IMR-90 (cell line): ENCODE measurements at regions not wholly inside any gene's neighbourhood (a gene's known extent, or its start where the extent isn't known, plus 50 kb on each side); places are given as distances from the start of the nearest gene placed in this dataset.

Source experiments
- ATAC-seq: fragments of 200-7000 bp; cut with Tn5 transposase; 2 replicates; pipeline ENCODE4 v1.9.1; 2020; ENCODE audit warnings: low read depth, mild to moderate bottlenecking, moderate library complexity
- BruUV-seq: library from RNA; stranded (reverse); fragments of 400-500 nt; replicated peaks from 2 replicates; lab custom pipeline; 2021; lab: Mats Ljungman, UMichigan
- CTCF ChIA-PET: fragments of 300-600 bp; formaldehyde crosslinking; extraction: SDS; loops from one replicate; lab custom pipeline; 2021; ENCODE audit warnings: antibody characterized with exemption; lab: Yijun Ruan, JAX
- POLR2A ChIA-PET: fragments of 300-600 bp; sonication (Branson Sonifier 250); formaldehyde crosslinking; loops from one replicate; lab custom pipeline; 2022; ENCODE audit warnings: antibody characterized with exemption; ENCODE audit not compliant: unreplicated experiment; lab: Charles Lee
- DNase-seq: peaks from one replicate; pipeline ENCODE4 v3.0.0; 2013
- H2AFZ ChIP-seq: replicated peaks from 2 replicates; pipeline ENCODE3; 2013; ENCODE audit warnings: low read length, mild to moderate bottlenecking; ENCODE audit not compliant: poor library complexity
- H2AK5ac ChIP-seq: 2 replicates; pipeline ENCODE4 v1.6.1; 2013; ENCODE audit warnings: low read depth, low read length, inconsistent platforms
- H2AK9ac ChIP-seq: replicated peaks from 2 replicates; pipeline ENCODE3; 2013; ENCODE audit warnings: mild to moderate bottlenecking, low read depth, low read length, moderate library complexity; ENCODE audit not compliant: poor library complexity
- H2BK120ac ChIP-seq: 2 replicates; pipeline ENCODE4 v1.6.1; 2013; ENCODE audit warnings: low read depth, low read length, inconsistent platforms
- H2BK15ac ChIP-seq: 3 replicates; pipeline ENCODE4 v1.6.1; 2013; ENCODE audit warnings: low read depth, low read length, inconsistent platforms
- H2BK20ac ChIP-seq: 2 replicates; pipeline ENCODE4 v1.6.1; 2013; ENCODE audit warnings: low read depth, mild to moderate bottlenecking, inconsistent platforms, low read length, moderate library complexity
- H2BK5ac ChIP-seq: 2 replicates; pipeline ENCODE4 v1.6.1; 2013; ENCODE audit warnings: mild to moderate bottlenecking, low read depth, low read length, inconsistent platforms; ENCODE audit not compliant: poor library complexity, severe bottlenecking
- H3K14ac ChIP-seq: replicated peaks from 2 replicates; pipeline ENCODE4 v1.6.1; 2013; ENCODE audit warnings: low read depth, low read length, inconsistent platforms
- H3K18ac ChIP-seq: 2 replicates; pipeline ENCODE4 v1.6.1; 2013; ENCODE audit warnings: low read depth, low read length, control low read depth
- H3K23ac ChIP-seq: 2 replicates; pipeline ENCODE4 v1.6.1; 2013; ENCODE audit warnings: low read depth, low read length, inconsistent platforms
- H3K27ac ChIP-seq: 2 replicates; pipeline ENCODE4 v1.5.1; 2013; ENCODE audit warnings: mild to moderate bottlenecking, control low read depth, low read length; ENCODE audit not compliant: insufficient read depth
- H3K27me3 ChIP-seq: 2 replicates; pipeline ENCODE4 v1.6.1; 2013; ENCODE audit warnings: low read length; ENCODE audit not compliant: control insufficient read depth, insufficient read depth
- H3K36me3 ChIP-seq: 2 replicates; pipeline ENCODE4 v1.6.1; 2013; ENCODE audit warnings: low read length, mixed read lengths; ENCODE audit not compliant: control insufficient read depth, insufficient read depth
- H3K4ac ChIP-seq: 2 replicates; pipeline ENCODE4 v1.6.1; 2013; ENCODE audit warnings: low read depth, low read length, inconsistent platforms
- H3K4me1 ChIP-seq: 2 replicates; pipeline ENCODE4 v1.6.1; 2013; ENCODE audit warnings: low read length, mixed read lengths; ENCODE audit not compliant: control insufficient read depth, insufficient read depth
- H3K4me2 ChIP-seq: 2 replicates; pipeline ENCODE4 v1.6.1; 2013; ENCODE audit warnings: low read depth, mild to moderate bottlenecking, control low read depth, low read length, moderate library complexity
- H3K4me3 ChIP-seq: 2 replicates; pipeline ENCODE4 v1.5.1; 2013; ENCODE audit warnings: low read depth, mild to moderate bottlenecking, control low read depth, low read length, moderate library complexity; ENCODE audit not compliant: insufficient read depth
- H3K56ac ChIP-seq: 2 replicates; pipeline ENCODE4 v1.6.1; 2013; ENCODE audit warnings: low read length, inconsistent platforms; ENCODE audit not compliant: insufficient read depth; ENCODE audit errors: extremely low read depth
- H3K79me1 ChIP-seq, 2 experiments: 2 replicates each; pipeline ENCODE4 v1.6.1; 2013; ENCODE audit warnings: low read length in 2 of 2, inconsistent platforms in 1 of 2, low read depth in 1 of 2
- H3K9ac ChIP-seq: 2 replicates; pipeline ENCODE4 v1.6.1; 2013; ENCODE audit warnings: low read depth, low read length, control low read depth
- H3K9me1 ChIP-seq: 2 replicates; pipeline ENCODE4 v1.6.1; 2013; ENCODE audit warnings: low read length, inconsistent platforms; ENCODE audit not compliant: insufficient read depth
- H3K9me3 ChIP-seq: 2 replicates; pipeline ENCODE4 v1.6.1; 2013; ENCODE audit warnings: low read length; ENCODE audit not compliant: control insufficient read depth, insufficient read depth
- H4K20me1 ChIP-seq: 2 replicates; pipeline ENCODE4 v1.6.1; 2013; ENCODE audit warnings: low read length, inconsistent platforms; ENCODE audit not compliant: insufficient read depth
- H4K5ac ChIP-seq: 2 replicates; pipeline ENCODE4 v1.6.1; 2013; ENCODE audit warnings: mild to moderate bottlenecking, low read depth, low read length, control low read depth
- H4K8ac ChIP-seq, 2 experiments: 2 replicates each; pipeline ENCODE4 v1.6.1; 2013; ENCODE audit warnings: low read depth in 2 of 2, low read length in 2 of 2, control low read depth in 1 of 2, inconsistent platforms in 1 of 2
- H4K91ac ChIP-seq: 2 replicates; pipeline ENCODE4 v1.6.1; 2013; ENCODE audit warnings: low read depth, low read length, inconsistent platforms; ENCODE audit not compliant: insufficient read depth
- BHLHE40 ChIP-seq: fragments of 150-350 bp; IDR thresholded peaks from 2 replicates; pipeline ENCODE4 v1.6.1; 2016; ENCODE audit warnings: mild to moderate bottlenecking, low read depth, low read length
- CEBPB ChIP-seq: IDR thresholded peaks from 2 replicates; pipeline ENCODE4 v1.6.1; 2012; ENCODE audit warnings: low read depth, low read length, improper control_type of control experiment
- CHD1 ChIP-seq: IDR thresholded peaks from 2 replicates; pipeline ENCODE4 v1.6.1; 2012; ENCODE audit warnings: low read depth, low read length, improper control_type of control experiment
- FOS ChIP-seq: fragments of 150-350 bp; IDR thresholded peaks from 2 replicates; pipeline ENCODE4 v1.6.1; 2016; ENCODE audit warnings: low read depth, low read length
- MAFK ChIP-seq: IDR thresholded peaks from 2 replicates; pipeline ENCODE4 v1.6.1; 2012; ENCODE audit warnings: low read depth, low read length, improper control_type of control experiment
- MAZ ChIP-seq: IDR thresholded peaks from 2 replicates; pipeline ENCODE4 v1.6.1; 2012; ENCODE audit warnings: low read depth, mild to moderate bottlenecking, low read length, improper control_type of control experiment, moderate library complexity, borderline replicate concordance
- MXI1 ChIP-seq: IDR thresholded peaks from 2 replicates; pipeline ENCODE4 v1.6.1; 2012; ENCODE audit warnings: low read depth, mild to moderate bottlenecking, low read length, moderate library complexity, borderline replicate concordance
- NFE2L2 ChIP-seq: fragments of 150-350 bp; IDR thresholded peaks from 2 replicates; pipeline ENCODE4 v1.6.1; 2016; ENCODE audit warnings: low read depth, mild to moderate bottlenecking, low read length
- POLR2A ChIP-seq: IDR thresholded peaks from 2 replicates; pipeline ENCODE4 v1.6.1; 2012; ENCODE audit warnings: mild to moderate bottlenecking, low read depth, low read length
- RAD21 ChIP-seq: IDR thresholded peaks from 2 replicates; pipeline ENCODE4 v1.6.1; 2012; ENCODE audit warnings: low read length, improper control_type of control experiment
- RCOR1 ChIP-seq: IDR thresholded peaks from 2 replicates; pipeline ENCODE4 v1.6.1; 2012; ENCODE audit warnings: mild to moderate bottlenecking, low read length, improper control_type of control experiment; ENCODE audit not compliant: insufficient replicate concordance
- RFX5 ChIP-seq: IDR thresholded peaks from 2 replicates; pipeline ENCODE4 v1.8.0; 2012; ENCODE audit warnings: low read depth, mild to moderate bottlenecking, low read length, moderate library complexity
- SMC3 ChIP-seq: fragments of 150-350 bp; IDR thresholded peaks from 2 replicates; pipeline ENCODE4 v1.6.1; 2016; ENCODE audit warnings: low read depth, mild to moderate bottlenecking, antibody characterized with exemption, low read length, moderate library complexity
- dilution Hi-C: fragments of 300-500 bp; cut with HindIII; formaldehyde crosslinking; loops from one replicate; pipeline ENCODE4 v1.14.3; 2018; ENCODE audit warnings: low sequenced_read_pairs; ENCODE audit not compliant: unreplicated experiment
- in situ Hi-C: fragments of 300-500 bp; cut with MboI; formaldehyde crosslinking; loops from 3 replicates; pipeline ENCODE4 v1.14.3; 2019; ENCODE audit warnings: low sequenced_read_pairs, inconsistent platforms, mixed read lengths
- intact Hi-C: fragments of 100-400 bp; cut with micrococcal nuclease; formaldehyde crosslinking; loops from 2 replicates; pipeline ENCODE4 v1.10.0; 2022
- TF ChIP-seq, protein P1 (sequence below): fragments of 150-350 bp; IDR thresholded peaks from 2 replicates; pipeline ENCODE4 v1.6.1; 2016; ENCODE audit warnings: low read depth, mild to moderate bottlenecking, low read length, moderate library complexity, borderline replicate concordance
- TF ChIP-seq, protein P2 (sequence below): fragments of 150-350 bp; IDR thresholded peaks from 2 replicates; pipeline ENCODE4 v1.6.1; 2017; ENCODE audit warnings: mild to moderate bottlenecking, antibody characterized with exemption, low read length, low read depth
- TF ChIP-seq, protein P3 (sequence below): conservative IDR thresholded peaks from 2 replicates; pipeline ENCODE4 v1.5.1; 2012; ENCODE audit warnings: mild to moderate bottlenecking, low read depth, low read length, improper control_type of control experiment

DNA sequence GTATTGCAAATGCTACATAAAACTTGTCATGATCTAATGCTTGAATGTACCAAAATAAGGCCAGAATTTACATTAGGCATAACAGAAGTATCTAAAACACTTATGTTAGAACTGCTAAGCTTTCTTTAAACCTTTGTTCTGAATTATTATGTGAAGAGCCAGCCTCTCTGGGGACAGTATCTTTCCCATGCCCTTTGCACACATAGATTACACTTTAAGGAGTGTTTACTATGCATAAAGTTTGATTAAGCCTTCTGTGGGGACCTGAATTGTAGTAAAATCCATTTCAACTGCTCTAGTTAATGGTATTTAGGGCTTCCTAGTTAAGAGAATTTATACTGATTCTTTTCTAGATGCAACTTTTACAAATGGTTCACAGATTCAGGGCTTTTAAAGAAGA lies 444.7 kb downstream of the IPMK start:
- intact Hi-C loops (no loop called here), in situ Hi-C loops (no loop called here), dilution Hi-C loops (no loop called here)
- Histone ChIP-seq H3K9me3 (no peaks in the 10 kb centered on the region; the same call in 1 of the 2 replicates), H3K18ac (no peak overlapping the region), H2AK5ac (no peak overlapping the region), H3K4me1 (no peaks in the 10 kb centered on the region), H2BK15ac (no peak overlapping the region), H2BK20ac (no peak overlapping the region), H3K4me2 (no peak overlapping the region), H3K4me3 (no peak overlapping the region), H3K23ac (no peak overlapping the region), H2BK5ac (no peak overlapping the region), H3K4ac (no peak overlapping the region), H3K27ac (no peak overlapping the region), H3K14ac (no peak overlapping the region), H3K27me3 (no peaks in the 10 kb centered on the region), H4K8ac (no peak overlapping the region), H3K56ac (no peak overlapping the region), H2AK9ac (no peak overlapping the region), H4K20me1 (no peaks in the 10 kb centered on the region), H2AFZ (no peak overlapping the region), H3K9ac (no peak overlapping the region), H4K5ac (no peak overlapping the region), H2BK120ac (no peak overlapping the region), H3K36me3 (no peaks in the 10 kb centered on the region), H3K9me1 (no peaks in the 10 kb centered on the region), H4K91ac (no peak overlapping the region), H3K79me1 (no peaks in the 10 kb centered on the region)
- CTCF ChIA-PET, result no interaction called here
- no TSS peak for BruUV-seq
- POLR2A ChIA-PET, result no interaction called here
- ATAC-seq (no peak), DNase-seq (no peak)
- TF ChIP-seq RAD21 (no peak), MXI1 (no peak), RCOR1 (no peak), SMC3 (no peak), MAZ (no peak), NFE2L2 (no peak), MAFK (no peak), POLR2A (no peak), CHD1 (no peak), BHLHE40 (no peak), CEBPB (no peak), RFX5 (no peak), FOS (no peak)
- TF ChIP-seq, protein P1, sequence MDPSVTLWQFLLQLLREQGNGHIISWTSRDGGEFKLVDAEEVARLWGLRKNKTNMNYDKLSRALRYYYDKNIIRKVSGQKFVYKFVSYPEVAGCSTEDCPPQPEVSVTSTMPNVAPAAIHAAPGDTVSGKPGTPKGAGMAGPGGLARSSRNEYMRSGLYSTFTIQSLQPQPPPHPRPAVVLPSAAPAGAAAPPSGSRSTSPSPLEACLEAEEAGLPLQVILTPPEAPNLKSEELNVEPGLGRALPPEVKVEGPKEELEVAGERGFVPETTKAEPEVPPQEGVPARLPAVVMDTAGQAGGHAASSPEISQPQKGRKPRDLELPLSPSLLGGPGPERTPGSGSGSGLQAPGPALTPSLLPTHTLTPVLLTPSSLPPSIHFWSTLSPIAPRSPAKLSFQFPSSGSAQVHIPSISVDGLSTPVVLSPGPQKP, result no peak
- TF ChIP-seq, protein P2, sequence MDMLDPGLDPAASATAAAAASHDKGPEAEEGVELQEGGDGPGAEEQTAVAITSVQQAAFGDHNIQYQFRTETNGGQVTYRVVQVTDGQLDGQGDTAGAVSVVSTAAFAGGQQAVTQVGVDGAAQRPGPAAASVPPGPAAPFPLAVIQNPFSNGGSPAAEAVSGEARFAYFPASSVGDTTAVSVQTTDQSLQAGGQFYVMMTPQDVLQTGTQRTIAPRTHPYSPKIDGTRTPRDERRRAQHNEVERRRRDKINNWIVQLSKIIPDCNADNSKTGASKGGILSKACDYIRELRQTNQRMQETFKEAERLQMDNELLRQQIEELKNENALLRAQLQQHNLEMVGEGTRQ, result no peak
- TF ChIP-seq, protein P3, sequence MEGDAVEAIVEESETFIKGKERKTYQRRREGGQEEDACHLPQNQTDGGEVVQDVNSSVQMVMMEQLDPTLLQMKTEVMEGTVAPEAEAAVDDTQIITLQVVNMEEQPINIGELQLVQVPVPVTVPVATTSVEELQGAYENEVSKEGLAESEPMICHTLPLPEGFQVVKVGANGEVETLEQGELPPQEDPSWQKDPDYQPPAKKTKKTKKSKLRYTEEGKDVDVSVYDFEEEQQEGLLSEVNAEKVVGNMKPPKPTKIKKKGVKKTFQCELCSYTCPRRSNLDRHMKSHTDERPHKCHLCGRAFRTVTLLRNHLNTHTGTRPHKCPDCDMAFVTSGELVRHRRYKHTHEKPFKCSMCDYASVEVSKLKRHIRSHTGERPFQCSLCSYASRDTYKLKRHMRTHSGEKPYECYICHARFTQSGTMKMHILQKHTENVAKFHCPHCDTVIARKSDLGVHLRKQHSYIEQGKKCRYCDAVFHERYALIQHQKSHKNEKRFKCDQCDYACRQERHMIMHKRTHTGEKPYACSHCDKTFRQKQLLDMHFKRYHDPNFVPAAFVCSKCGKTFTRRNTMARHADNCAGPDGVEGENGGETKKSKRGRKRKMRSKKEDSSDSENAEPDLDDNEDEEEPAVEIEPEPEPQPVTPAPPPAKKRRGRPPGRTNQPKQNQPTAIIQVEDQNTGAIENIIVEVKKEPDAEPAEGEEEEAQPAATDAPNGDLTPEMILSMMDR, result no peak
